GM18520 (cell line): ENCODE measurements at regions not wholly inside any gene's neighbourhood (a gene's known extent, or its start where the extent isn't known, plus 50 kb on each side); places are given as distances from the start of the nearest gene placed in this dataset.

ENCODE experiments used
- ATAC-seq: cut with Tn5 transposase; IDR thresholded peaks from one replicate; pipeline ENCODE4 v1.9.1; 2021; ENCODE audit not compliant: unreplicated experiment

- no peak for ATAC-seq
Measured at GRCh38 chr4:15226203-15226602, 201.6 kb upstream of the C1QTNF7 start.

- ATAC-seq, result peak; percentile 76
Measured at GRCh38 chr4:15231265-15232091, 196.4 kb upstream of the C1QTNF7 start.

- no peak for ATAC-seq
Measured at GRCh38 chr4:15232366-15233263, 195.2 kb upstream of the C1QTNF7 start.

- no peak for ATAC-seq
Measured at GRCh38 chr4:15233264-15233597, 194.6 kb upstream of the C1QTNF7 start.

- no peak for ATAC-seq
Measured at GRCh38 chr4:15233626-15234025, 194.2 kb upstream of the C1QTNF7 start.

GRCh38 chr4:15234116-15234855, 193.5 kb upstream of the C1QTNF7 start:
- ATAC-seq, result no peak

GRCh38 chr4:15234856-15235126, 193.0 kb upstream of the C1QTNF7 start:
- no peak for ATAC-seq

- no peak for ATAC-seq
Measured at GRCh38 chr4:15235135-15235534, 192.7 kb upstream of the C1QTNF7 start.

- no peak for ATAC-seq
Measured at GRCh38 chr4:15237648-15238230, 190.1 kb upstream of the C1QTNF7 start.

GRCh38 chr4:15238720-15239119, 189.1 kb upstream of the C1QTNF7 start:
- ATAC-seq, result peak; percentile 46

- no peak for ATAC-seq
Measured at GRCh38 chr4:15239866-15240265, 188.0 kb upstream of the C1QTNF7 start.

- no peak for ATAC-seq
Measured at GRCh38 chr4:15240764-15241163, 187.1 kb upstream of the C1QTNF7 start.

- ATAC-seq, result no peak
Measured at GRCh38 chr4:15242021-15242420, 185.8 kb upstream of the C1QTNF7 start.

- ATAC-seq, result no peak
Measured at GRCh38 chr4:15244354-15244753, 183.5 kb upstream of the C1QTNF7 start.

- ATAC-seq, result no peak
Measured at GRCh38 chr4:15245006-15245530, 182.8 kb upstream of the C1QTNF7 start.

- no peak for ATAC-seq
Measured at GRCh38 chr4:15250021-15250441, 177.8 kb upstream of the C1QTNF7 start.

GRCh38 chr4:15253349-15253748, 174.5 kb upstream of the C1QTNF7 start:
- peak; percentile 80 for ATAC-seq

- no peak for ATAC-seq
Measured at GRCh38 chr4:15254236-15254880, 173.5 kb upstream of the C1QTNF7 start.

- ATAC-seq, result no peak
Measured at GRCh38 chr4:15255537-15255936, 172.3 kb upstream of the C1QTNF7 start.

GRCh38 chr4:15260758-15261157, 167.1 kb upstream of the C1QTNF7 start:
- ATAC-seq, result no peak

- no peak for ATAC-seq
Measured at GRCh38 chr4:15262396-15262795, 165.4 kb upstream of the C1QTNF7 start.
